Trophoblast cell (in vitro differentiated cells and primary cell): ENCODE measurements at regions not wholly inside any gene's neighbourhood (a gene's known extent, or its start where the extent isn't known, plus 50 kb on each side); places are given as distances from the start of the nearest gene placed in this dataset.

ENCODE experiments used
- DNase-seq, 2 donors: peaks; one replicate each; pipeline ENCODE4 v3.0.0-alpha.2; 2016
- H2AFZ ChIP-seq: 2 replicates; pipeline ENCODE4 v1.6.1; 2013; ENCODE audit warnings: low read length, moderate library complexity, mild to moderate bottlenecking; ENCODE audit not compliant: insufficient read depth, poor library complexity
- H2AK5ac ChIP-seq: 2 replicates; pipeline ENCODE4 v1.6.1; 2013; ENCODE audit warnings: mild to moderate bottlenecking, low read length
- H2BK120ac ChIP-seq: 2 replicates; pipeline ENCODE4 v1.6.1; 2013; ENCODE audit warnings: low read length, mild to moderate bottlenecking, moderate library complexity; ENCODE audit not compliant: insufficient read depth, poor library complexity
- H2BK12ac ChIP-seq: 2 replicates; pipeline ENCODE4 v1.6.1; 2013; ENCODE audit warnings: mild to moderate bottlenecking, low read length, moderate library complexity
- H2BK5ac ChIP-seq: 2 replicates; pipeline ENCODE4 v1.6.1; 2013; ENCODE audit warnings: low read length, low read depth, moderate library complexity, mild to moderate bottlenecking; ENCODE audit not compliant: poor library complexity
- H3K14ac ChIP-seq: 2 replicates; pipeline ENCODE4 v1.6.1; 2013; ENCODE audit warnings: mild to moderate bottlenecking, low read length
- H3K18ac ChIP-seq: 2 replicates; pipeline ENCODE4 v1.6.1; 2013; ENCODE audit warnings: mild to moderate bottlenecking, low read length
- H3K23ac ChIP-seq: 2 replicates; pipeline ENCODE4 v1.6.1; 2013; ENCODE audit warnings: low read length
- H3K27ac ChIP-seq: 2 replicates; pipeline ENCODE4 v1.5.1; 2013; ENCODE audit warnings: low read depth, mild to moderate bottlenecking, inconsistent platforms, low read length, moderate library complexity
- H3K27me3 ChIP-seq: 2 replicates; pipeline ENCODE4 v1.6.1; 2013; ENCODE audit warnings: inconsistent platforms, mild to moderate bottlenecking, low read length, moderate library complexity; ENCODE audit not compliant: insufficient read depth
- H3K36me3 ChIP-seq, 2 experiments: 1 replicate in 1 of 2; 2 replicates in 1 of 2; pipeline ENCODE4 v1.6.1; 2013; ENCODE audit warnings: low read length in 2 of 2, mild to moderate bottlenecking in 2 of 2, moderate library complexity in 1 of 2; ENCODE audit not compliant: insufficient read depth in 2 of 2, control insufficient read depth in 1 of 2
- H3K4ac ChIP-seq: 2 replicates; pipeline ENCODE4 v1.6.1; 2013; ENCODE audit warnings: low read depth, mild to moderate bottlenecking, low read length, moderate library complexity
- H3K4me1 ChIP-seq, 2 experiments: 1 replicate in 1 of 2; 2 replicates in 1 of 2; pipeline ENCODE4 v1.6.1; 2013; ENCODE audit warnings: low read length in 2 of 2, mild to moderate bottlenecking in 2 of 2, moderate library complexity in 1 of 2; ENCODE audit not compliant: insufficient read depth in 2 of 2, control insufficient read depth in 1 of 2
- H3K4me2 ChIP-seq: 2 replicates; pipeline ENCODE4 v1.6.1; 2013; ENCODE audit warnings: inconsistent platforms, mild to moderate bottlenecking, low read length, moderate library complexity
- H3K4me3 ChIP-seq: 2 replicates; pipeline ENCODE4 v1.5.1; 2013; ENCODE audit warnings: mild to moderate bottlenecking, low read depth, low read length, inconsistent platforms
- H3K79me1 ChIP-seq: one replicate; pipeline ENCODE4 v1.6.1; 2013; ENCODE audit warnings: low read length
- H3K79me2 ChIP-seq: 2 replicates; pipeline ENCODE4 v1.6.1; 2013; ENCODE audit warnings: low read length, mild to moderate bottlenecking; ENCODE audit not compliant: control insufficient read depth, insufficient read depth, poor library complexity
- H3K9ac ChIP-seq: 2 replicates; pipeline ENCODE4 v1.6.1; 2013; ENCODE audit warnings: mild to moderate bottlenecking, low read length
- H3K9me3 ChIP-seq: 2 replicates; pipeline ENCODE4 v1.6.1; 2013; ENCODE audit warnings: low read depth, mild to moderate bottlenecking, control low read depth, inconsistent platforms, low read length; ENCODE audit not compliant: insufficient read depth
- H4K12ac ChIP-seq: 2 replicates; pipeline ENCODE4 v1.6.1; 2013; ENCODE audit warnings: low read depth, mild to moderate bottlenecking, low read length, moderate library complexity
- H4K8ac ChIP-seq: 2 replicates; pipeline ENCODE4 v1.6.1; 2013; ENCODE audit warnings: low read depth, mild to moderate bottlenecking, low read length, moderate library complexity
- H4K91ac ChIP-seq: one replicate; pipeline ENCODE4 v1.6.1; 2013; ENCODE audit warnings: low read depth, mild to moderate bottlenecking, low read length, moderate library complexity
- WGBS: extraction: QIAGEN DNeasy Blood & Tissue Kit; methylation state at CpG from one replicate; pipeline ENCODE4 v1.1.7; 2013; ENCODE audit warnings: missing lambda C conversion rate; ENCODE audit not compliant: insufficient read length, insufficient coverage; ENCODE audit errors: extremely low coverage; 5-methylcytosine and 5-hydroxymethylcytosine counted together

DNA sequence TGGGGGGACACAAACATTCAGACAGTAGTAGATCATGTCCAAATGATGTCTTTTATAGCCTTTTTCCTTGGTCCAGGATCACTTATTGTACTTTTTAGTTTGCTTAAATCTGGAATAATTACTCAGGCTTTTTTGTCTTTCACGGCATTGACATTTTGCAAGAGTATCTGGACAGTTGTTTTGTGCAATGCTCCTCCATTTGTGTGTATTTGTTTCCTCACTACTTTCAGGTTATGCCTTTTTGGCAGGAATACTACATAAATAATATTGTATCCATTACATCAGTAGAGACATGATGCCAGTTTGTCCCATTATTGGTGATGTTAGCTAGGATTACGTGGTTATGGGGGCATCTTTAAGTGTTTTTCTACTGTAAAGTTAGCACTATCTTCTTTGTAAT lies 238.3 kb downstream of the MAN2A1 start:
- no peak overlapping the region for H2BK5ac ChIP-seq
- no peak overlapping the region for H2AFZ ChIP-seq
- H4K12ac ChIP-seq: no peak overlapping the region
- no peak overlapping the region for H3K27ac ChIP-seq
- H2AK5ac ChIP-seq: no peak overlapping the region
- no peak overlapping the region for H3K18ac ChIP-seq
- no peaks in the 10 kb centered on the region for H3K27me3 ChIP-seq
- H3K9me3 ChIP-seq: no peaks in the 10 kb centered on the region
- H3K9ac ChIP-seq: no peak overlapping the region
- no peaks in the 10 kb centered on the region for H3K79me1 ChIP-seq
- no peaks in the 10 kb centered on the region for H3K79me2 ChIP-seq
- H2BK12ac ChIP-seq: no peak overlapping the region
- no peaks in the 10 kb centered on the region for H3K4me1 ChIP-seq
- H3K4ac ChIP-seq: no peak overlapping the region
- H4K8ac ChIP-seq: no peak overlapping the region
- H4K91ac ChIP-seq: no peak overlapping the region
- H3K4me3 ChIP-seq: no peak overlapping the region
- H3K4me2 ChIP-seq: no peak overlapping the region
- no peak overlapping the region for H3K14ac ChIP-seq
- no peak overlapping the region for H3K23ac ChIP-seq
- no peaks in the 10 kb centered on the region for H3K36me3 ChIP-seq
- WGBS: no CpG with 5 or more reads among the region's 2 CpGs
- H2BK120ac ChIP-seq: no peak overlapping the region
- no peak for DNase-seq

DNA sequence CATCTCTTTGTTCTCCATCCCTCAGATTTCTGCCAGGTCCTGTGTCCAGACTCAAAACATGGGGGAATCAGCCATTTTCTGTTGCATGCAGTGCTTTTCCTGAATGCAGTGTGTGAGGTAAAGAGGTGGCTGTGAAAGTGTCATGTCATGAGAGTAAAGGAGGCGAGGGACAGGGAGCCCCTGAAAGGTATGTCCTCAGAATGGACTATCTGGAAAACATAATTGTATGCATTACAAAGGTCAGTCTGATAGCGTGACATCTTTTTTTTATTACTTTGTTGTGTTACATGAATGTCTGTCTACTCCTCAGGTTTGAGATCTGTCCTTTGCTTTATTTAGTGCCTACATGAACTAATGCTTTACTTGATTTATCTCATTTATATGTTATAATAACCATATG lies 239.1 kb downstream of the MAN2A1 start:
- no peak overlapping the region for H4K12ac ChIP-seq
- no peak overlapping the region for H2BK120ac ChIP-seq

DNA sequence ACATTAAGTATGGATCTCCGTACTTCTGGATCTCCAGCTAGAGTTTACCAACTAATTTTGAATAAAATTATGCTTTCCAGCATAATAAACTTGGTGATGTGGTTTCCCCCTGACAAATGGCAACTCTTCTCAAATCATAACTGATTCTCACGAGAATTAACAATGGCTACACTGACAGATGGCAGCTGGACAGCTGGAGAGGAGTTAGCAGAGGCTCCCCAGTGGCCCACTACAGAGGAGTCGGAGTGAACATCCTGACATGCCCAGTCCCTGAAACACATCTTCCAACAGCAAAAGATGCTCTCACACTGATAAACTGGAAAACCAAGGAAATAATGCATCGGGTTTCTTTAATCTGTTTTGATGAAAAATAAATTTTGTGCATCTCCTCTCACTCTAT lies 239.6 kb downstream of the MAN2A1 start:
- Histone ChIP-seq H3K4me1 (no peaks in the 10 kb centered on the region), H3K27ac (no peak overlapping the region), H3K4me3 (no peak overlapping the region), H4K12ac (no peak overlapping the region), H2AFZ (no peak overlapping the region), H3K9me3 (no peaks in the 10 kb centered on the region), H2BK12ac (no peak overlapping the region), H2BK120ac (no peak overlapping the region), H3K79me1 (no peaks in the 10 kb centered on the region), H3K4ac (no peak overlapping the region), H2AK5ac (no peak overlapping the region), H3K27me3 (no peaks in the 10 kb centered on the region), H3K9ac (no peak overlapping the region), H3K79me2 (no peaks in the 10 kb centered on the region), H3K4me2 (no peak overlapping the region), H3K14ac (no peak overlapping the region), H3K18ac (no peak overlapping the region), H4K8ac (no peak overlapping the region), H2BK5ac (no peak overlapping the region), H4K91ac (no peak overlapping the region), H3K36me3 (no peaks in the 10 kb centered on the region), H3K23ac (no peak overlapping the region)
- no peak for DNase-seq
- no CpG with 5 or more reads among the region's 4 CpGs for WGBS

More for the DNA sequence above, 239.1 kb downstream of the MAN2A1 start:
- H3K4me2 ChIP-seq: no peak overlapping the region
- H2AK5ac ChIP-seq: no peak overlapping the region
- H3K27me3 ChIP-seq: no peaks in the 10 kb centered on the region
- H3K18ac ChIP-seq: no peak overlapping the region
- H3K79me2 ChIP-seq: no peaks in the 10 kb centered on the region
- no peaks in the 10 kb centered on the region for H3K4me1 ChIP-seq
- no peak overlapping the region for H3K27ac ChIP-seq
- no peaks in the 10 kb centered on the region for H3K36me3 ChIP-seq
- no peak for DNase-seq
- H3K14ac ChIP-seq: no peak overlapping the region
- no peak overlapping the region for H3K4me3 ChIP-seq
- no peak overlapping the region for H3K4ac ChIP-seq
- H3K23ac ChIP-seq: no peak overlapping the region
- no peak overlapping the region for H2BK5ac ChIP-seq
- H2AFZ ChIP-seq: no peak overlapping the region
- no peak overlapping the region for H3K9ac ChIP-seq
- no CpG with 5 or more reads among the region's 2 CpGs for WGBS
- H4K8ac ChIP-seq: no peak overlapping the region
- no peak overlapping the region for H4K91ac ChIP-seq
- no peaks in the 10 kb centered on the region for H3K9me3 ChIP-seq
- H3K79me1 ChIP-seq: no peaks in the 10 kb centered on the region
- no peak overlapping the region for H2BK12ac ChIP-seq

DNA sequence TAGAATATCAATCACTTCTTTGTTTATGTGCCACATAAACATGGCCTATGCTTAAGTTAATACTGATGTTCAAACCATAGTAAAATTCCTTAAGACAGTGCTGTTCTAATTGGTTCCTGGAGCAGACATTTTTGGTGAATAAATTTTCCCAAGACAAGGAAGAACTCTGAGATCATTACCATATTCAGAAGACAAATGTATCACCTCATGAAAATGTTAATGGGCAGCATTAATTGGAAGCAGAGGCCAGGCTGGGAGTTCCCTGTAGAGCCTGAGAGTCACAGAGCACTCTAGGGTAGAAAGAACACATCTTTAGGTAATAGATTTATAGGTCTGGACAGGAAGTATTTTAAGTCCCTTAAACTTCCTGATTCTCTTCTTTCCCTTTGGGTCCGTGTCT lies 240.2 kb downstream of the MAN2A1 start:
- Histone ChIP-seq H3K36me3 (no peaks in the 10 kb centered on the region), H3K4ac (no peak overlapping the region), H4K8ac (no peak overlapping the region), H2AFZ (no peak overlapping the region), H4K91ac (no peak overlapping the region), H3K9me3 (no peaks in the 10 kb centered on the region), H3K14ac (no peak overlapping the region), H2BK5ac (no peak overlapping the region), H3K4me2 (no peak overlapping the region), H3K4me3 (no peak overlapping the region), H3K23ac (no peak overlapping the region), H3K27ac (no peak overlapping the region), H4K12ac (no peak overlapping the region), H2BK12ac (no peak overlapping the region), H3K79me1 (no peaks in the 10 kb centered on the region), H3K4me1 (no peaks in the 10 kb centered on the region), H3K9ac (no peak overlapping the region), H2BK120ac (no peak overlapping the region), H3K27me3 (no peaks in the 10 kb centered on the region), H2AK5ac (no peak overlapping the region), H3K79me2 (no peaks in the 10 kb centered on the region), H3K18ac (no peak overlapping the region)
- WGBS: no CpG with 5 or more reads among the region's 1 CpG
- DNase-seq: no peak
